Testis (tissue), 2 donors: ENCODE measurements at regions not wholly inside any gene's neighbourhood (a gene's known extent, or its start where the extent isn't known, plus 50 kb on each side); places are given as distances from the start of the nearest gene placed in this dataset.

ENCODE experiments used
- POLR2A ChIP-seq: fragments of 450-650 bp; IDR thresholded peaks from one replicate; pipeline ENCODE4 v1.6.1; 2017; ENCODE audit warnings: antibody characterized with exemption, mild to moderate bottlenecking, moderate library complexity
- TF ChIP-seq, protein P1 (sequence below), 3 experiments: fragments of 450-650 bp in 2 of 3; fragments of 200-600 bp in 1 of 3; sonication (generic) in 1 of 3; IDR thresholded peaks; one replicate each; pipeline ENCODE4 v1.5.1; 2016 to 2019; ENCODE audit warnings: antibody characterized with exemption in 3 of 3, mild to moderate bottlenecking in 2 of 3, moderate library complexity in 1 of 3

GRCh38 chr9:81814401-81814793, 113.8 kb upstream of the SPATA31D4 start:
- TF ChIP-seq, protein P1, sequence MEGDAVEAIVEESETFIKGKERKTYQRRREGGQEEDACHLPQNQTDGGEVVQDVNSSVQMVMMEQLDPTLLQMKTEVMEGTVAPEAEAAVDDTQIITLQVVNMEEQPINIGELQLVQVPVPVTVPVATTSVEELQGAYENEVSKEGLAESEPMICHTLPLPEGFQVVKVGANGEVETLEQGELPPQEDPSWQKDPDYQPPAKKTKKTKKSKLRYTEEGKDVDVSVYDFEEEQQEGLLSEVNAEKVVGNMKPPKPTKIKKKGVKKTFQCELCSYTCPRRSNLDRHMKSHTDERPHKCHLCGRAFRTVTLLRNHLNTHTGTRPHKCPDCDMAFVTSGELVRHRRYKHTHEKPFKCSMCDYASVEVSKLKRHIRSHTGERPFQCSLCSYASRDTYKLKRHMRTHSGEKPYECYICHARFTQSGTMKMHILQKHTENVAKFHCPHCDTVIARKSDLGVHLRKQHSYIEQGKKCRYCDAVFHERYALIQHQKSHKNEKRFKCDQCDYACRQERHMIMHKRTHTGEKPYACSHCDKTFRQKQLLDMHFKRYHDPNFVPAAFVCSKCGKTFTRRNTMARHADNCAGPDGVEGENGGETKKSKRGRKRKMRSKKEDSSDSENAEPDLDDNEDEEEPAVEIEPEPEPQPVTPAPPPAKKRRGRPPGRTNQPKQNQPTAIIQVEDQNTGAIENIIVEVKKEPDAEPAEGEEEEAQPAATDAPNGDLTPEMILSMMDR (IDR thresholded peaks at IDR 0.05) = no peak
- no peak for TF ChIP-seq POLR2A
